ENCODE measurements at regions not wholly inside any gene's neighbourhood (a gene's known extent, or its start where the extent isn't known, plus 50 kb on each side); places are given as distances from the start of the nearest gene placed in this dataset.

- DNase-seq: no peak
Measured at GRCh38 chr9:126127591-126127990, 199.0 kb upstream of the MVB12B start.

- no peak for DNase-seq
Measured at GRCh38 chr9:126128494-126129142, 198.0 kb upstream of the MVB12B start.

GRCh38 chr9:126131066-126132010 lies 195.3 kb upstream of the MVB12B start:
- no peak for DNase-seq

GRCh38 chr9:126132746-126133145 lies 193.9 kb upstream of the MVB12B start:
- DNase-seq: no peak

- DNase-seq: no peak
Measured at GRCh38 chr9:126144196-126144595, 182.4 kb upstream of the MVB12B start.

- no peak for DNase-seq
Measured at GRCh38 chr9:126144603-126145456, 181.8 kb upstream of the MVB12B start.

- no peak for DNase-seq
Measured at GRCh38 chr9:126145887-126146253, 180.8 kb upstream of the MVB12B start.

- DNase-seq: no peak
Measured at GRCh38 chr9:126146254-126147145, 180.1 kb upstream of the MVB12B start.

- no peak for DNase-seq
Measured at GRCh38 chr9:126147186-126147935, 179.3 kb upstream of the MVB12B start.

- no peak for DNase-seq
Measured at GRCh38 chr9:126147936-126148870, 178.4 kb upstream of the MVB12B start.

- DNase-seq: no peak
Measured at GRCh38 chr9:126148994-126149393, 177.6 kb upstream of the MVB12B start.

GRCh38 chr9:126149661-126150060 lies 177.0 kb upstream of the MVB12B start:
- no peak for DNase-seq

- DNase-seq: no peak
Measured at GRCh38 chr9:126150411-126151030, 176.1 kb upstream of the MVB12B start.

- no peak for DNase-seq
Measured at GRCh38 chr9:126151031-126151685, 175.5 kb upstream of the MVB12B start.

- no peak for DNase-seq
Measured at GRCh38 chr9:126151686-126152134, 174.9 kb upstream of the MVB12B start.

- DNase-seq: no peak
Measured at GRCh38 chr9:126152622-126153362, 173.8 kb upstream of the MVB12B start.

- DNase-seq: no peak
Measured at GRCh38 chr9:126153382-126153781, 173.2 kb upstream of the MVB12B start.

- DNase-seq: no peak
Measured at GRCh38 chr9:126154182-126154827, 172.3 kb upstream of the MVB12B start.
